ENCODE measurements at regions not wholly inside any gene's neighbourhood (a gene's known extent, or its start where the extent isn't known, plus 50 kb on each side); places are given as distances from the start of the nearest gene placed in this dataset.

DNA sequence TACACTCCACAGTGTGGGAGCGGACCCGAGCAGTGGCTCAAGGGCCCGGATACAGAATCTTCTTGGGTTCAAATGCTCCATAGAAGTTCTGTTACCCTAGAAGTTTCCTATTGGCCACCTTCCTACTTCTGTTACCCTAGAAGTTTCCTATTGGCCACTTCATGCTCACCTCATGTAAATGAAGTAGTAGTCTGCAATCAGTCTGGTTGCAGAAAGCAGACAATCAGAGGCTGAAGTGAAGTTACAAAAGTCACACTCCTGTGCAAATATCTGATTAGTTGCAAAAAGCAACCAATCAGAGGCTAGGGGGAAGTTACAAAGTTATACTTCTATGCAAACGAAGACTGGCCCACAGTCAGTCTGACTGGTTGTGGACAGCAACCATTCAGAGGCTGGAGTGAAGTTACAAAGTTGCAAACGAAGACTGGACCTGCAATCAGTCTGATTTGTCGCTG, 77.8 kb upstream of the CPNE8 start:
- DNase-seq (ENCODE audit: low read depth in 2 of 3, low spot score in 2 of 3) = no peak

DNA sequence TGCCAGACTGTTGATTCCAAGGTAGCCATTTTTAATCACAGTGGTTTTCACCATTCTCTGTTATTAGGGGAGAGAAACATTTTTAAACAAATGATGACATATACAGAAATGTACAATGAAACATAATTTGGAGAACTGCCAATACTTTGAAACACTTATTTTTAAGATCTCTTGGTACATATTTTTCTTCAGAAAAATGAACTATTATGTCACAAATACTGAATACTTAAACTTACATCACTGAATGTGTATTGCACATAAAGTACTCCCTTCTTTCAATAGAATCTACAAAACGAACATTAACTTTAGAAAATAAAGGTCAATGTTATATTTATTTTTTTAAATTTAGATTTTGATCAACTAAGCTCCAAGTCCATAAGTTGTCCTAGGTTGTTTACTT, 71.7 kb upstream of the CPNE8 start:
- DNase-seq (ENCODE audit: low read depth in 2 of 3, low spot score in 2 of 3) = no peak

DNA sequence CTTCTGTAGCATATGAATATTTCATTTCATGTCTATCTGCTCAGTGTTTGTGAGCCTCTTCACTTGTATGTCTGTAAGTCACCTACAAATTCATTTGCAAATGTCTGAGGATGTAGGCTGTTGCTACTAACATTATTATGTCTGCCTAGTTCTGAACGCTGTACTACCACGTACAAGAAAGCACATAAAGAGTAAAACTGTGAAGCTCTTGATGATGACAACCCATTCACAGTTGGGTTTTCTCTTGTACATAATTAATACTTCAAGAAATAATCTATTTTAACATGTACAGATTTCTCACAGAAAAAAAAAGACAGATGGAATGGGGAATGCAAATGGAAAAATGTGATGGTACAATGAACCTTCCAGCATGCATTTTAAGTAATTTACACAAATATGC, 64.3 kb upstream of the CPNE8 start:
- DNase-seq (ENCODE audit: low read depth in 2 of 3, low spot score in 2 of 3) = no peak

DNA sequence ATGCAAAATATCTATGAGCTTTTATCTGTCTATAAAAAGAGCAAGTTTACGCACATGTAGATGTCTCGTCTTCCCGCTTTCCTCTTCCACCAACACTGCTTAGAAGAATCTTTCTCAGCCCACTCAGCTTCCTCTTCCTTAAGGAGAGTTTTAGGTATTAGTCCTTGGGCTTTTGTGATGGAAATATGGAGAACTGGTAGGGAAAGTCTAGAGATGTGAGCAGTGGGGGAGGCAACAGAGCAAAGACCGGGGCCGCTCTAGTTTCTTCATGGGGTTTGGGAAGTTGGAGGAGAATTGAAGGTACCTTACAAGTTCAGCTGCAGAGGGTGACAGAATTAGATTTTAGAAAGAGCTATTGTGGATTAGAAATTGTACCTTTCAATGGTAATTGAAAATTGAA, 56.3 kb upstream of the CPNE8 start:
- DNase-seq (ENCODE audit: low read depth in 2 of 3, low spot score in 2 of 3) = no peak

DNA sequence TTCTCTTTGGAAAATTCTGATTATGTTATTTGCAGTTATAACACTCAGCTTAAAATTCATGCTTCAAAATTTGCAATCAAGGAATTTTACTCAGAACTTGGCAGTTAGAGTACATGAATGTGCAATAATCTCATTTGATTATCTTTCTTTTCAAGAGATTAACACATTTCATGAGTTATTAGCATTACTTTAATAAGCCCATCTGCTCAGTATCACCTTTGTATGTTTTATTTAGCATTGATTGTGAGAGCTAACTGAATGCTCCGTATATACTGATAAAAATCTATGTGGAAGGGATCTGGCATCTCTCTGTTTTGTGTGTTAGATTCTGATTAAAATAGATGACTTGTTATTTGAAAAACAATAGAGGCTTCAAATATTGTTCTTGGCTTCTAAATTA, 55.6 kb upstream of the CPNE8 start:
- no peak for DNase-seq (ENCODE audit: low read depth in 2 of 3, low spot score in 2 of 3)

DNA sequence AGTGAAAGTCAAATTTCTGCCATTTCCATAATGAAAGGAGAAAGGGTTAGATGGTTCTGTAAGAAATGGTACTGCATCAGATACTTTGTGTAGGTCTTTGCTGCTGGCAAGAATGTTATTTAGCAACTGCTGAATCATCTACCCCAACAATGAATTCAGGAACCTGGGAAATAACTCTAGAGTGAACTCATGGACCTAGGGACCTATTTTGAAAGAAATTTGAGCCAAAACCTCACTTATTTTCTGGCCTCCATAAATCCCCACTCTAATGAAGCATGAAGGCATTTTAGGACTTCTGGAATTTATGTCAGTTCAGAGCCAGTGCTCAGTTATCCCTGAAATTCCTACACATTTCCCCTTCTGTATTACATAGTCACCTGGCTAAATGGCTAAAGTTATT, 50.9 kb upstream of the CPNE8 start:
- no peak for DNase-seq (ENCODE audit: low read depth in 2 of 3, low spot score in 2 of 3)
